ES-I3 (cell line): ENCODE measurements at regions not wholly inside any gene's neighbourhood (a gene's known extent, or its start where the extent isn't known, plus 50 kb on each side); places are given as distances from the start of the nearest gene placed in this dataset.

Experiments
- H3K36me3 ChIP-seq: 2 replicates; pipeline ENCODE4 v1.6.1; 2013; ENCODE audit warnings: mild to moderate bottlenecking, low read length, control low read depth, moderate library complexity; ENCODE audit not compliant: insufficient read depth
- H3K4me1 ChIP-seq: 2 replicates; pipeline ENCODE4 v1.6.1; 2013; ENCODE audit warnings: mild to moderate bottlenecking, control low read depth, low read length; ENCODE audit not compliant: insufficient read depth
- H3K9ac ChIP-seq: 2 replicates; pipeline ENCODE4 v1.6.1; 2013; ENCODE audit warnings: low read depth, mild to moderate bottlenecking, low read length, moderate library complexity
- H3K9me3 ChIP-seq: 2 replicates; pipeline ENCODE4 v1.6.1; 2013; ENCODE audit warnings: mild to moderate bottlenecking, low read length, moderate library complexity; ENCODE audit not compliant: control insufficient read depth, insufficient read depth

DNA sequence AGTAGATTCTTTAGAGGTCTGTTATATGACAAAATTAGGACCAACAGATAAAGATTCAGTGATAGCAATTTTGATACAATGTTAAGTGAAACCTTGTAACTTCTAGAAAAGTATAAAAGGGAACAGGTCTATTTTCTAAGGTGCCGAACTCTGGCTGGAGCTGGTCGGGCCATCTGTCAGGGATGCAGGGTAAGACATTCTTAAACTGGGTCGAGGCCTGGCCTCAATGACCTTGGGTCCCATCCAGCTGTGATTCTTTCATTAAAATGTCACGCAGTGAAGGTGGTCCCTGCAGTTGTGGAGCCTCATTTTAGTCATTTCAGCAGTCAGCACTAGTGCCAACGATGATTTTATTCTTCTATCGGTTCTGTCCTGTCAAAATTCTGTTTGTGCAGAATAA is 271.9 kb upstream of the SPRY2 start:
- H3K36me3 ChIP-seq, result no peaks in the 10 kb centered on the region
- H3K9ac ChIP-seq, result no peak overlapping the region
- H3K4me1 ChIP-seq, result no peaks in the 10 kb centered on the region
- H3K9me3 ChIP-seq, result no peaks in the 10 kb centered on the region

DNA sequence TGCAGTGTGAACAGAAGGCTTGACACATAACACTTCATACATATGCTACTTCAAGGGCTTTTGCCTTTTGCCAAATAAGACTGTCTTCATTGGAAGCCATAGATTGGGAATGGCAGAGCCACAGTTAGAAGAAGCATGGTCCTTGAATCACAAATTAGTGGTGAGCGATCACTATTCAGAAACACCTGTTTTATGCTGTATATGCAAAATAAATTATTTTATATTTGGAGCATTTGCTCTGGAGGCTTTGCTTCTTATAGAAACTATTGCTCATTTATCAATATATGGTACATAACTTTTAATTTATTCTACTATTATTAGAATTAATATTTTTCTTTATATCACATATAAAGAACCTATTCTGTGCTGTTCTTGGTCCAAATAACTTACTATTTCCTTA is 270.4 kb upstream of the SPRY2 start:
- Histone ChIP-seq H3K36me3 (no peaks in the 10 kb centered on the region), H3K9ac (no peak overlapping the region), H3K9me3 (no peaks in the 10 kb centered on the region), H3K4me1 (no peaks in the 10 kb centered on the region)

- H3K9ac ChIP-seq, result no peak overlapping the region
- H3K9me3 ChIP-seq, result no peaks in the 10 kb centered on the region
- no peaks in the 10 kb centered on the region for H3K36me3 ChIP-seq
- no peaks in the 10 kb centered on the region for H3K4me1 ChIP-seq
Observed at GRCh38 chr13:80605716-80606115, 264.8 kb upstream of the SPRY2 start.

- Histone ChIP-seq H3K9ac (no peak overlapping the region), H3K9me3 (no peaks in the 10 kb centered on the region), H3K36me3 (no peaks in the 10 kb centered on the region), H3K4me1 (no peaks in the 10 kb centered on the region)
Observed at GRCh38 chr13:80605011-80605410, 264.1 kb upstream of the SPRY2 start.

DNA sequence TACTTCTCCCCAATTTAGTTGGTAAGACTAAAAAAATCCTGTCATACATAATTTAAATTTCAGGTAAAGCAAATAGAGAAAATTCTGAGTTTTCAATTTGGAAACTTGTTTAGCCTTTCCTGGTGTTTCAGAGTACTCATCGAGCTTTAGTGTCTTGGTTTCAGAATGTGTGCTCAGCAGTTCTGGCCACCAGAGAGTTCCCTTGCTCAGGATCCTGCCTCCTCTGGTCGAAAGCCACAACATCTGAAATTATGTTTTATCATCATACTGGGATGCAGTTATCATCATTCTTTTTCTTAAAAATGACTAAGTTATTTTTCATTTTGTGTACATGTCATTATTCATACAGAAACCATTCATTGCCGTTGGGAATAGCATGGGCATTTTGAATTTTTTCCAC is 263.2 kb upstream of the SPRY2 start:
- Histone ChIP-seq H3K36me3 (no peaks in the 10 kb centered on the region), H3K9ac (no peak overlapping the region), H3K9me3 (no peaks in the 10 kb centered on the region), H3K4me1 (peaks cover 8% of the 10 kb centered on the region; the same call in 1 of the 2 replicates)

DNA sequence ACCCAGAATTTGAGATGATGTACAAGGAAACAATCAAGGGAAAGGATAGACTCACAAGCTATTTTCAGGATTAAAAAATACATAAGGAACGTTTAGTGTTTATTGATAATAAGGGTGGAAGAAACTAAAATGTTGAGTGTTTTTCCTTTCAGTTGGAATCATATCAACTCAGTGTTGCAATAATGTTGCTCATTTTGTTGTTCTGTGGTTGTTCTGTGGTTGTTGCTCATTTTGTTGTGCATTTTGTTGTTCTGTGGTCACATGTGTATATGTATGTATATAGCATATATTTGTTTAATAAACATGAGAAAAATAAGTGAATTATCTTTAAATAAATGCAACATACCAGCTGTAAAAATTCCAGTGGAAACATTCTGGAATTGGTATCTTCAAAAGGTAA is 262.4 kb upstream of the SPRY2 start:
- no peaks in the 10 kb centered on the region for H3K9me3 ChIP-seq
- peaks cover 10% of the 10 kb centered on the region; the same call in 1 of the 2 replicates for H3K4me1 ChIP-seq
- no peaks in the 10 kb centered on the region for H3K36me3 ChIP-seq
- no peak overlapping the region for H3K9ac ChIP-seq

- no peaks in the 10 kb centered on the region for H3K36me3 ChIP-seq
- H3K9me3 ChIP-seq, result no peaks in the 10 kb centered on the region
- no peak overlapping the region for H3K9ac ChIP-seq
- H3K4me1 ChIP-seq, result peaks cover 19% of the 10 kb centered on the region; the same call in 1 of the 2 replicates
Observed at GRCh38 chr13:80599765-80600164, 258.8 kb upstream of the SPRY2 start.

DNA sequence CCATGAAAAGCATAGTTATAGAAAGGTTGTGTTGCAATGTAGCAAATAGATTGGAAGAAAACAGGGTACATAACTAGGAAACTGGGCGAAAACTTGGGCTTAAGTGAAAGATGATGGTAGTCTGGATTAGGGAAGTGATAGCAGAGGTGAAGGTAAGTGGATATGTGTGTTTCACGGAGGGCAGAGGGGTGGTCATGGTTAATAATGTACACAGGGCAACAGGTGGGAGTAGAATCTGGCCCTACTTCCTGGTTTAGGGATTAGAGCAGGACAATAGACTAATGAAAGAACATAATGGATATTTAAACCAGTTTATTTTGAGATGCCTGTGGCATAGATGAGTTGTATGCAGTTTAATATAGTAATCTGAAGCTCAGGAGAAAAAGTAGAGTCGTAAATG is 257.3 kb upstream of the SPRY2 start:
- no peaks in the 10 kb centered on the region for H3K36me3 ChIP-seq
- no peak overlapping the region for H3K9ac ChIP-seq
- no peaks in the 10 kb centered on the region for H3K9me3 ChIP-seq
- H3K4me1 ChIP-seq, result peaks cover 19% of the 10 kb centered on the region; the same call in 1 of the 2 replicates

- Histone ChIP-seq H3K36me3 (no peaks in the 10 kb centered on the region; the same call in 1 of the 2 replicates), H3K9ac (no peak overlapping the region), H3K9me3 (peaks cover 5% of the 10 kb centered on the region; the same call in 1 of the 2 replicates), H3K4me1 (peaks cover 4% of the 10 kb centered on the region; the same call in 1 of the 2 replicates)
Observed at GRCh38 chr13:80591976-80592740, 251.2 kb upstream of the SPRY2 start.

DNA sequence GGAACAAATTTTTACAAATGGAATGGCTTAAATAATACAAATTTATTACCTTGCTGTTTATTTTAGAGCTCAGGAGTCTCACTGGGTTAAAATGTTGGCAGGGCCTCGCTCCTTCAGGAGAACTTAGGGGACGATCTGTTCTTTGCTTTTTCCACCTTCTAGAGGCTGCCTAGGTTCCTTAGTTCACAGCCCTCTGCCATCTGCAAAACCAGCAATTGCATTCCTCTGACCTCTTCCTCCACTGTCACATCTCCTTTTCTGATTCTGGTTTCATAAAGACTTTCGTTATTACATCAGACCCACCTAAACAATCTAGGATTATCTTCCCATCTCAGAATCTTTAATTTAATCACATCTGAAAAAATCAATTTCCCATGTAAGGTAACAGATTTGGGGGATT is 249.6 kb upstream of the SPRY2 start:
- H3K4me1 ChIP-seq, result peaks cover 3% of the 10 kb centered on the region; the same call in 1 of the 2 replicates
- H3K9ac ChIP-seq, result no peak overlapping the region
- H3K9me3 ChIP-seq, result peaks cover 5% of the 10 kb centered on the region; the same call in 1 of the 2 replicates
- no peaks in the 10 kb centered on the region; the same call in 1 of the 2 replicates for H3K36me3 ChIP-seq

GRCh38 chr13:80586356-80586755 is 245.4 kb upstream of the SPRY2 start:
- H3K9me3 ChIP-seq, result peaks cover 5% of the 10 kb centered on the region; the same call in 1 of the 2 replicates
- H3K4me1 ChIP-seq, result peaks cover 14% of the 10 kb centered on the region; the same call in 1 of the 2 replicates

GRCh38 chr13:80585531-80585930 is 244.6 kb upstream of the SPRY2 start:
- Histone ChIP-seq H3K36me3 (no peaks in the 10 kb centered on the region; the same call in 1 of the 2 replicates), H3K9ac (no peak overlapping the region), H3K9me3 (peaks cover 5% of the 10 kb centered on the region; the same call in 1 of the 2 replicates), H3K4me1 (peaks cover 14% of the 10 kb centered on the region; the same call in 1 of the 2 replicates)

More at GRCh38 chr13:80586356-80586755, 245.4 kb upstream of the SPRY2 start:
- Histone ChIP-seq H3K36me3 (no peaks in the 10 kb centered on the region; the same call in 1 of the 2 replicates), H3K9ac (no peak overlapping the region)

GRCh38 chr13:80584785-80585184 is 243.9 kb upstream of the SPRY2 start:
- Histone ChIP-seq H3K4me1 (peaks cover 14% of the 10 kb centered on the region; the same call in 1 of the 2 replicates), H3K36me3 (no peaks in the 10 kb centered on the region; the same call in 1 of the 2 replicates), H3K9ac (no peak overlapping the region), H3K9me3 (peaks cover 5% of the 10 kb centered on the region; the same call in 1 of the 2 replicates)

DNA sequence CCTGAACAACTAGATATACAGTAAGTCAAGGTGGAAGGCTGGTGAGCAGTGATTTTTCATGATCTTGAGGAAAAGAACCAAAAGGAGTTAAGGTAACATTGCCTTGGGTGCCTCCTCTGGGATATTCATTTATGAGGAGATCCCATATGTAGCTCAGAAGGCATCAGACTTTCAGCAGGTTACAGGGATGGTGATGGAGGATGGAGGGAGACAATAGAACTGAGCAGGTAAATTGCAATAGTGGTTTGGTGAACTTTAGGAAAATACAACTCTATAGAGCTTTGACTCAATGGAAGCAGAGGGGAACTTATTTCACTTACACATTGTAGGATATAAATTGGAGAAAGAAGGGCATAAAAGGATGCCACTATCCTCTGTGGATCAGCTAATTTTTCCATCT is 243.4 kb upstream of the SPRY2 start:
- no peak overlapping the region for H3K9ac ChIP-seq

More for the DNA sequence above, 243.4 kb upstream of the SPRY2 start:
- no peaks in the 10 kb centered on the region; the same call in 1 of the 2 replicates for H3K36me3 ChIP-seq
- H3K4me1 ChIP-seq, result peaks cover 14% of the 10 kb centered on the region; the same call in 1 of the 2 replicates
- H3K9me3 ChIP-seq, result peaks cover 5% of the 10 kb centered on the region; the same call in 1 of the 2 replicates
